Posterior vena cava (tissue), 2 donors: ENCODE measurements at regions not wholly inside any gene's neighbourhood (a gene's known extent, or its start where the extent isn't known, plus 50 kb on each side); places are given as distances from the start of the nearest gene placed in this dataset.

Source experiments
- DNase-seq: peaks from one replicate; pipeline ENCODE4 v3.0.0-alpha.2; 2020; ENCODE audit warnings: low spot score
- intact Hi-C, 2 donors: fragments of 100-400 bp; cut with DNase I; formaldehyde crosslinking; loops; one replicate each; pipeline versions ENCODE4 v1.14.1 to v1.14.2; 2022 to 2023
- donor health status: DM: yes; HTN: yes; CAD: no.
- donor health status: DM: yes; HTN: yes; CAD: no.

DNA sequence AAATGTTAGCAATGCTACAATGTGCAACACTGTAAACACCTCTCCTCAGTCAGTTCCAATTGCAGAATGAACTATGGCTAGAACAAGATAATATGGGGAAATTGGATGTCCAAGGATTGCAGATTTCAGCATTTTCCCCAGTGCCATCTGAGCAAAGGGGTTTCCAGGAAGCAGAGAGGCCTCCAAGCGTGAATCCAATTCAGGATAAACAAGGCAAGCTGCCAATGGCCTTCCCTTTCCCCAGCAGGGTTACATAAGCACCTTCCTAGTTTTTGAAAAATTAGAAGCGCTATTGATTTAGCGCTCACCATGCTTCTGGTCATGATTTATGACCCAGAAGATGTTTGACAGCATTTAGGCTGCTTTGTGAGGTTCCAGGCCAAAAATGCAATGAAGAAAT, 223.0 kb upstream of the GATB start:
- DNase-seq, result no peak
- intact Hi-C loops, result no loop called here

DNA sequence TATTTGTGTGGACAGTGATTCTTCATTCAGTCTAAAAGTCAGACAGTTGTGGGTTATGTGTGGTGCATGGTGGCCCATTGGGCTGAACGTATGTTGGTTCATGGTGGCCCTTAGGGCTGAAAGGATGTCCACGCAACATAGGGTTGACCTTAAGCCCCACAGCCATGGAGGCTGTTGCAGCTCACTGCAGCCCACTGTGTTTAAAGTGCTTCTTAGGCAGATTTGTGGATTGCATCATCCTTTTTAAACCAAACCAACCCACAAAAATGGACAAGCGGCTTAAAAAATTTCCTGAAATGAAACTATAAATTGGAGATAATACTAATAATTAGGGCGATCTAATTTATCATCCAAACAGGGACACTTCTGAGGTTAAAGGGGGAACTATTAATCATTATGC, 219.0 kb upstream of the GATB start:
- DNase-seq, result no peak
- intact Hi-C loops, result no loop called here

DNA sequence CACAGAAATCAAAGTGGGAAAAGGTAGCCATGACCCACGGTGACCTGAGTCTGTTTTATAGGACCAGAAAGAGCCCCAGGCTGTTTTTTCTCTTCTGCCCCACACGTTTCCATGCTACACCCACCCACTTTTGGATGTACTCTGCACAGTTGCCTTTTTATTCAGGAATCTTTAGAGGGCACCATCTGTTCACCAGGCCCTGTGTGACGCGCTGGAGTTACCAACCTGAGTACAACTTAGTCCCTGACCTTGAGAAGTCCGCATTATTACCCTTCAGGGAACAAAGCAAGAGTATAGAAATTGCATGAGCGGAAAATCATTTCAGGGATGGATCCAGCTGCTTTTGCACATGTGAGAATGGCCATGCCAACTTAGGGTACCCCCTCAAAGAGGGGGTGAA, 207.8 kb upstream of the GATB start:
- intact Hi-C loops, result no loop called here
- no peak for DNase-seq

DNA sequence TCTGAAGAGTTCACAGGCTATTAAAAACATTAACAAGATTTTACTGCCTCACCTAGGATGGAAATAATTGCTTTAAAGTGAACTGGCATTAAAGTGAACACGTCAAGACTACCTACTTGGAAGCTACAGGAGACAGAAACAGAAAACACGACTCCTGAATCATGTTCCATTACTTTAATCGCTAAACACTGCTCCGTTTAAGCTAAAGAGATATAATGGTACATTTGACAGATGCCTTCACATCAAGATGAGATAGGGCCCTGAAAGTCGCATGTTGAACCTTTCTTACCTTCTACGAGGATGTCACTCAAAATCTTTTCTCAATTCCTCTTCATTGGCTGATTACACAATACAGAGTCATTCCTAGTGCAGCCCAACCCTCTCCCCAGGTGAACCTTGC, 206.3 kb upstream of the GATB start:
- DNase-seq, result no peak
- intact Hi-C loops, result no loop called here

DNA sequence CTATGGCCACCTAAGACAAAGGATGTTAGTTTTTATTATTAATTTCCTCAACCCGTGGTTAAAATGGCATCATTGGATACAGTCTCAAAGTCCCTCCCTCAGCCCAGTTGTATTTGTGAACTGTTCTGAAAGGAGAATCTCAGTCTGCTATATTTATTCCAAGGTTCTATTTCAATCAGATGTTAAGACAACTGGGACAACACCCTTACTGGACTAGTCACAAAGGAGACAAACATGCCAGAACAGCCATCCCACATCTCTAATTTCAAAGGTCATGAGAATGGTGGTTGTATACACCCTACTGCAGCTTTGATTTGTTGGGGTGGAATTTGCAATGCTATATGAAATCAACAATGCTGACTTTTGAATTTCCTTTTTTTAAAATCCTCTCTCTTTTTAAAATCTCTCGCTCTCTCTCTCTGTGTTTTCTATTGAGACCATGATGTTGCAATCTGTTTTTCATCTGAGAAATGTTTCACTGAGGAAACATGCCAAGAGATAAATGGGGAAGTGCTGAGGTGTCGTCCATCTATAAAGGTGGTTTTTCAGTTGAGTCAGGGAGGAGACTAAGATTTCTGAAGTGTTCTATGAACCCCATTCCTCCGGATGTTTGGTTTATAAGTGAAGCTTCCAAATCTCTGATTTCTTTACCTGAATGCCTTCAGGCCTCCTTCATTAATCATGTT, 201.5 kb upstream of the GATB start:
- intact Hi-C loops, result no loop called here
- no peak for DNase-seq

DNA sequence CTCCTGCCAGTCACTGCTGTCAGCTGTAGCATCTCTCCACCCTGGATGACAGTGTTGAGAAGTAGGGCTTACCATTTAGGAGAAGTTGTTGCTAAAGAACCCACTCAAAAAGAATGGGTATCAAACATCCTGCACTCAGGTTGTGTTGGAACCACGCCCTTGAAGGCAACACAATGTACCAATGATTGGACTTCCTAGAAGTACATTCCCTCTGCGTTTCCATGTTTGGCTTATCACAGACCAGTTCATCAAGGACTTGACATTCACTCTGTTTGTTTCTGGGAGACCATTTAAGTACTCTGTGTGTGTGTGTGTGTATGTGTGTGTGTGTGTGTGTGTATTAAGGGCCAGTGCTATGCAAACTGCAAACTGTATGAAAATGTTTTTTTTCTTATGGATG, 200.6 kb upstream of the GATB start:
- no peak for DNase-seq
- intact Hi-C loops, result no loop called here

DNA sequence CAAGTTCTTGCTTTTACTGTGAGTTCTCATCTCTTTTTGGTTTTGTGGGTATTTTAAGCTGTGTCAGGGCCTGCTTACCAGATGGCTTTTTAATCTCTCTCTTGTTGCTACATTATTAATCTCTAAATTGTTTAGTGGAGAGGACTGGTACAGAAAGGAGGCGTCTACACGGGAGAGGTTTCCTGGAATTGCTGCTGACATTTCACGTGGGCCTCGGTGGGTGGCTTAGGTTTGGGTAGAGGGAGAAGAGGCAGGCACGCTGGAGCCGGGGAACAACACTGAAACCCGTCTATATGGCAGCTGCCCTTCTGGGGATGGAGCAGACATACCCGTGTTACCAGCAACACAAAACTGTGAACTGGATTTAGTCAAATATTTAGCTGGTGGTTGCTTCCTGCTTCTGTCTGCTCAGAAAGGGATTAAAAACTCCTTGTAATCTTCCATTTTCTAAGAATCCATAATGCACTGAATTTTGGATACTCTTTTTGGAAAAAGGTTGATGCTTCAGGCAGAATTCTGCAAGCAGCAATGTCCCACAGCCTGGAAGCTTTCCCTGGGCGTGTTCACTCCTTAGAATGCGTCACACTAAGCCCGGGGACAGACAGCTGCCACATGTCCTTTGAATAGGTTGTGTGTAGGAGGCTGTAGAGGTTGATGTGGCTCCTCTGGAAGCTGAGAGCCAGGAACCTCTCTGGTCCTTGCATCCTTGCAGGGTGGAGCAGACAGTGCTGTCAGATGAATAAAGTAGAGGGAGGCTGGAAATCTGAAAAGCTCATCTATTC, 199.8 kb upstream of the GATB start:
- DNase-seq, result no peak
- intact Hi-C loops, result no loop called here

DNA sequence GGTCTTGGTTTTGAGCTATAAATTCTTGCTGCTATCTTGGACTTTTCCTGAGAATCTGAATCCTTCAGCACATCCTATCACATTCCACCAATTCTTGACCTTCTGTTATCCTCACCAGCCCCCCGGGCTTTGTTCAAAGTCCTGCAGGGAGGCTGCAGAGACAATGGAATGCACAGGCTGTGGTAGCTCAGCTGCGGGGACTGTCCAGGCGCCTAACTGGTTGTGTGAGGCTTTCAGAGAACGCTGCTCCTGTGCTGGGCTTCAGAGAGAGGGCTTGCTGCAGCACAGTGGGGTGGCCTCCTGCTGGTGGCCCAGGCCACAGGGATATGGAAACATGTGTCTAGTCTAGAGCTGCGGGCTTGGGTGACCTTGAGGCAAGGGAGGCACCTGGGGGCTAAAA, 196.3 kb upstream of the GATB start:
- DNase-seq, result no peak
- intact Hi-C loops, result loop anchor here in 1 of 2 donors (10.0 kb wide), 1 partner anchor 68 kb away; no protein-coding TSS in a partner anchor

DNA sequence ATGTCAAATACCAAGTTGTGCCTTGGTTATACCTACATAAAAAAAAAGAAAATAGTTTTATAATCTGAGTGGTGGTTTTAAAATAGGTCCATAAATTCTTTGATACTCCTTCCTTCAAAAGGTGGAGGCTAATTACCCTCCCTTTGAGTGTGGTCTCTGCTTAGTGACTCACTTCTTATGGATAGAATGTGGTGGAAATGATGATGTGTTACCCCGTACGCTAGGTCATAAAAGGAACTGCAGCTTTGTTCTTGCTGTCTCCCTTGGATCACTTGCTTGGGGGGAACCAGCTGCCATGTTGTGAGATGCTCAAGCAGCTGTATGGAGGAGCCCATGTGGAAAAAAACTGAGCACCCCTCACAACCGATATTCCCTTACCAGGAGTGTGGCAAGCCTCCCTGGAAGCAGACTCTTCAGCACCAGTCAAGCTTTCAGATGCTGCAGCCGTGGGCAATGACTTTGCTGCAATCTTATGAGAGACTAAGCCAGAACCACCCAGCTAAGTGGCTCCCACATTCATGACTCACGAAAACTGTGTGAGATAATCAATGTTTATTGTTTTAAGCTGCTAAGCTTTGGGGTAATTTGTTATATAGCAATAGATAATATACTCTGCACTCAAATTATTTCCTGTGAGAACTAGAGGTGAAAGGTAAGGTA, 195.0 kb upstream of the GATB start:
- DNase-seq, result no peak
- intact Hi-C loops, result loop anchor here in 1 of 2 donors (10.0 kb wide), 1 partner anchor 69 kb away; no protein-coding TSS in a partner anchor

DNA sequence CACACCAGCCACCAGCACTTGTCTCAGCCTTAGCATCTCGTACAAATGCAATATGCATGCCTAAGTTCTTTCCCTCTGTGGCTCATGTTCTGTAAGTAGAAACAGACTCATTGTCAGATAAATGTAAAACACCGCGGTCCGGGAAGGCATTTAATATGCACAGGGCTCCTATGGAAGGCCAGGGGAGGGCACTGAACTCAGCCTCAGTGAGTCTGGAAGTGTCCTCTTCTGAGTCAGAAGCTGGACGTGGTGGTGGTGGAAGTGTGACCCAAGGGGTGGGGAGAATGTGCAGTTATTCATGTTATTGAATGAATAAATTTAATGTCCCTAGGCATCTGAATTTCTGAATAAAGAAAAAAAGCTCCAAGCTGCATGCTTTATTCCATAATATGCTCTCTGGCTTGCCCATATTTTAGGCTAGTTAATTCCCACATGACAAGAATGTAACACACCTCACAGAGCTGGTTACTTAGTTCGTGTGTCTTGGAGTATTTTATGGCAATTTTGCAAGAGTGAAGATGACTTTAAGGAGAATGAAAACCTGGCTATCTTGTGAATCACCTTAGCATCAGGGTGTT, 193.1 kb upstream of the GATB start:
- intact Hi-C loops, result loop anchor here in 1 of 2 donors (10.0 kb wide), 1 partner anchor 71 kb away; no protein-coding TSS in a partner anchor
- no peak for DNase-seq

DNA sequence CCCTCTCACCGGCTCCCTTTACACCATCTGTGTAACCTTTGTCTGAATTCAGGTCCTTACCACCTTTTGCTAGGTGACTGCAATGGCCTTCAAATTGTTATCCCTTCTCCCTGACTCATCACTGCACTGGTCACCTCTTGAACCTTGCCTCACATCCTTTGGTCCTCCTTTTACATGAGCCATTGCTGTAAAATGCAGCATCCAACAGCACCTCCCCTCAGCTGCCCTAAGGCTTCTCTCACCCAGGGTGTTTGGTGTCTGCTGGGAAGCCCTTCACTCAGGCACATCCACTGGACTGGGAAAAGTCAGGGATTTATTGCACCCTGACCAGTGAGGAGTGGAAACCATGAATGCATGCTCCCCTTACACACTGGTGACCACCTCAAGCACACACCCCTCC, 192.5 kb upstream of the GATB start:
- intact Hi-C loops, result loop anchor here in 1 of 2 donors (10.0 kb wide), 1 partner anchor 71 kb away; no protein-coding TSS in a partner anchor
- no peak for DNase-seq

DNA sequence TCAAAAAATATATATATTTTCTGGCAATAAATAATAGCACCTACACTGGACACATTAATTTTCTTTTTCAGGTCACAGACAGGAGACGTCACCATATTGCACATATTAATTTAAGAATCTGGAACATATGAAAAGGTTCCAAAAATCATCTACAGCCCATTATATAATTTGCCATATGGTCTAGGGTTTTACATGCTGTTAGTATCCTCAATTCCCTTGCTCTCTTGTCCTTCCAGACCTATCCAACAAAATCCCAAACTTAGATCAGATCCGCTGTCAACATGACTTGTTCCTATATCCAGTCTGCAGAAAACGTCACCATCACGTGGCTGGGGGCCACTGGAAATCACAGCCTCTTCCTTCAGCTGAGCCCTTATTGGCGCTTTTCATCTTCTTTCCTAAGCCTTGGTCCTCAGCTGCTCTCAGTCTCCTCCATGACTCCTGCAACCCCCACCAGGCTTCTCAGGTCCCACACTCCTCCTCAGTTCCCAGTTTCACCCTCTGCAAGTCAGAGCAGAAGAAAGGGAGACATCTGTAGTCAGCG, 192.0 kb upstream of the GATB start:
- DNase-seq, result no peak
- intact Hi-C loops, result loop anchor here in 1 of 2 donors (10.0 kb wide), 1 partner anchor 72 kb away; no protein-coding TSS in a partner anchor

DNA sequence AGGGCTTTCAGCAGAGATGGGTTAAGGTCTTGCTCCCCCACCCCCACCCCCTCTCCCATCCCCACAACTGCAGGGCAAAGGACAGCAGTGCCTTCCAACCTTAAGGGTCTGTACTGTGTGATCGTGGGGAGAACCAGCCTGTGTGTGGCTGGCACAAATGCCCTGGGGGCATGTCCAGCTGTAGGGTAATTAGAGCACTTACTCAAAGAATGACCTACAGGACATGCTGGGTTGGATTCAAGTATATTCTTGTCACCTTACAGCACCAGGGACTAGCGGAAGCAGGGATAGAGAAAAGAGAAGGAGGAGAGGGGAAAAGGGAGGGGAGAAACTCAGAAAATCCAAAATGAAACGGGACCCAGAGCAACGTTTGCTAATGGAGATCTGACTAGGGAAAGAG, 191.3 kb upstream of the GATB start:
- DNase-seq, result no peak
- intact Hi-C loops, result loop anchor here in 1 of 2 donors (10.0 kb wide), 1 partner anchor 73 kb away; no protein-coding TSS in a partner anchor

DNA sequence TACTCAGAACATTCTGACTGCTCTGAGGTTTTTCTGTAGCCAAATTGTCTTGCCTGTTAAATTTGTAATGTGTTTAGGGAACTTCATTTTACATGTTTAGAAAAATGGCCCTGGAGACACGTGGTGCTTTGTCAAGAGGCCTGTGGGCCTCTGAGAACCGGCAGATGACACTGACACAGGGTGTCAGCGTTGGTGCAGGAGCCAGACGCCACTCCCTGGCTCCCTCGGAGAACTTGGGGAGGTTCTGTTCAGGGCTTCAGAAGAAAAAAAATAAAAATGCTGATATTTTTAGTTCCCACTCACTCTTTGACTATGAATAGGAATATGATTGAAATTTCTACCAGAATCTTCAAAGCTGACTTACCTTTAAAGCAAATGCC, 190.9 kb upstream of the GATB start:
- intact Hi-C loops, result loop anchor here in 1 of 2 donors (10.0 kb wide), 1 partner anchor 73 kb away; no protein-coding TSS in a partner anchor
- no peak for DNase-seq

DNA sequence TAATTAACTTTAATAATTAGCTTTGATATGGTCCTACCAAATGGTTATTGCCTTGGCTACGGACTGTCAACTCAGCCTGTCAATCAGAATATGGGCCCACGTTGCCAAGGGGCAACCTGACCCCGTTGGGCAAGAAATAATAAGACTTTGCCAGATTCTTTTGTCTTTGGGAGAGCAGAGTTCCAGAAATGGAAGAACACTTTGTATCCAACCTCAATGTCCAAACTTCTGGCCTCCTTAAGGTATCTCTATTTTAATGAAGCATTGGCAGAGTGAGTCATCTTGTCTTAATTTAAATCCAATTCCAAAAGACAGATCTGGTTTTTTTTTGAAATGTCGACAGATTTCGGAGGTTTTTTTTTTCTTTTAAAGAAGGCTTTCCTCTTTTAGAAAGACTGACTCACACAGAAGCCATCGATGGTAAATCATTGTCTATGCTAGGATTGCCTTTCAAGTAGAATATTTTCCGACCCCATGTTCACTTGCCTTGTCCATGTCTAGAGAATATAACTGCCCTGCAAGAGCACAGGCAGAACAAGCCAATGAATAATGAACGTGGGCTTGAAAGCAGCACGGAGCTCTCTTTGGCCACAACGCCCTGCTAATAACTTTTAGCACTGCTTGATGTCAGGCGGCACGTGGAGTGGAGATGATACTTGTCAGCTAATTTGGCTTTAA, 190.3 kb upstream of the GATB start:
- intact Hi-C loops, result loop anchor here in 1 of 2 donors (10.0 kb wide), 1 partner anchor 74 kb away; no protein-coding TSS in a partner anchor
- no peak for DNase-seq

DNA sequence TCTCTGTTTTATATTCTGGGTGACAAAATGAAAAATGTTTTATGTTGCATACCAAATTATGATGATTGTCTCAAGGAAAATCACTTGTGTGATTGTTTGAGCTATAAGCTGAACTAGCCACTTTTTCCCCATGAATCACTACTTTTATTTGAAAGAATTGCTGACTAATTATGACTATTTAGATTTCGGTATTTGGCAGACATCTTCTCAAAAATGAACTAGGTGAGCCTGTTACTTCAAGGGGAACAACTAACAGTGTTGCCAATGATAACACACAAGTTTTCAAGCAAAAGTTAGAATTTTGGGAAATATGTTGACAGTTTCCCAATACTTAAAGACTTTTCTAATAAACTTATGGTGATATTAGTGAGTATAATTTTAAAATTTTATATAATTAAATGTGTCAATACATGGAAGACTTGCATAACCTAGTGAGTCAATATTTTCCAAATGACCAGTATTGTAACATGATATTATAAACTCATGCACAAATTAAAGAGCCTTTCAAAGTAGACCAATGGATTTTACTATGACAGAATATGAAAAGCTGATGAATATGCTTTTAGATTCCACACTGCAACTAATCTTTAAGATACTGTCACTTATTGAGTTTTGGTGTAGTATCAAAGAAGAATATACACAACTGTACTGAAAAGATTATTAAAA, 187.7 kb upstream of the GATB start:
- DNase-seq, result no peak

DNA sequence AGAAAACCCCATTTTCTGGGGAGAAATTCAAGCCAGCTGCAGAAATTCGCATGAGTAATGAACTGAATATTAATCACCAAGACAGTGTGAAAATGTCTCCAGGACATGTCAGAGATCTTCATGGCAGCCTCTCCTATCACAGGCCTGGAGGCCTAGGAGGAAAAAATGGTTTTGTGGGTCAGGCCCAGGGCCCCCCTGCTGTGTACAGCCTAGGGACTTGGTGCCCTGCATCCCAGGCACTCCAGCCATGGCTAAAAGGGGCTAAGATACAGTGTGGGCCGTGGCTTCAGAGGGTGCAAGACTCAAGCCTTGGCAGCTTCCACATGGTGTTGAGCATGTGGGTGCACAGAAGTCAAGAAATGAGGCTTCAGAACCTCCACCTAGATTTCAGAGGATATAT, 185.9 kb upstream of the GATB start:
- DNase-seq, result no peak
- intact Hi-C loops, result no loop called here

More for the DNA sequence above, 187.7 kb upstream of the GATB start:
- intact Hi-C loops, result no loop called here

DNA sequence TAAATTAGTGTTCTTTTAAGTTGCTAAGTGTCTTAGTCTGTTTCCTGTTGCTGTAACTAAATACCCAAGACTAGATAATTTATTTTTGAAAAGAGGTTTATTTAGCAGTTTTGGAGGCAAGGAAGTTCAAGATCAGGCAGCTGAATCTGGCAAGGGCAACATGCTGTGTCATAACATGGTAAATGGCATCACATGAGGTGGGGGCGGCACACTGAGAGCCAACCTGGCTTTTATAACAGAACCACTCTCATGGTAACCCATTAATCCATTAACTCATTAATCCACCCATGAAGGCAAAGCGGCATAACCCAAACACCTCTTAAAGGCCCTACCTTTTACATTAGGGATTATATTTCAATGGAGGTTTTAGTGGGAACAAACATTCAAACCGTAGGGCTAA, 182.2 kb upstream of the GATB start:
- intact Hi-C loops, result no loop called here
- no peak for DNase-seq
